CD4-positive, alpha-beta T cell treated with Interferon alpha-2 for 1 hour (primary cell): ENCODE measurements at regions not wholly inside any gene's neighbourhood (a gene's known extent, or its start where the extent isn't known, plus 50 kb on each side); places are given as distances from the start of the nearest gene placed in this dataset.
"Not testable (repeated sequence)": the region's sequence is repeated elsewhere in the genome, so short reads cannot be mapped to it uniquely, and the experiment has no call there.

Source experiments
- DNase-seq, 2 donors: peaks; one replicate each; pipeline ENCODE4 v3.0.0-alpha.2; 2020 to 2022

GRCh38 chr11:15667127-15667725 lies 552.5 kb downstream of the INSC start:
- no peak for DNase-seq

- no peak for DNase-seq
Measured at GRCh38 chr11:15668718-15669117, 554.0 kb downstream of the INSC start.

GRCh38 chr11:15670520-15671070 lies 555.9 kb downstream of the INSC start:
- DNase-seq: no peak

DNA sequence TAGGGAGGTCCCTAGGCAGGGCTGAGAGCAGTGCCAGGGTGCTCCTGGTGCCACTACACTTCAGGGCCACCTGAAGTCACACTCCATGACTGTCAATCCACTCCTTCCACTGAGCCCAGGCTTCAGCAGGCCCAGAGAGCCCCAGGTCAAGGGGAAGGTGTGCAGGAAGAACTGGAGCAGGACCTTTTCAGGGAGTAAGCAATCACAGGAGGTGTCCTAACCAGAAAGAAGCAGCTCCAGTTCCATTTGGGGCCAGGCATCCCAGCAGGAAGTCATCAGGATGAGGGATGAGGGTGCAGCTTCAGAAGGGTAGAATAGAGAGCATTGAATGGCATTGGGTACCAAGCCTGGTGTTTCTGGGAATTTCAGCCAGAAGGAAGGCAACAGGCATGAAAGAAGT lies 556.5 kb downstream of the INSC start:
- no peak for DNase-seq

DNA sequence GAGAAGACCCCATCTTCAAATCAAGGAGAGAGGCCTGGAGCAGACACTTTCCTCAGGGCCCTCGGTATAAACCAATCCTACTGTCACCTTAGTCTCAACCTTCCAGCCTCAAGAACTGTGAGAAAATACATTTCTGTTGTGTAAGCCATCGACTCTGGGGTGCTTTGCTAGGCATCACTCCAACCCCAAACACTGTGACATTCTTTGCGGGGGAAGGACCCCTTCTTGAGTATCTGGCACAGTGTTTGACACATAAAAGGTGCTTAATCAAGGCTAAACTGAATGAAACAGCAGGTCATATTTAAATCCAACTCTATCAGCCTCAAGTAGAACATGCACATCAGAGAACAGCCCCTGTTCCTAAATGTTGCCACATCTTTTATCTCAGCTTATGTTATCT lies 558.1 kb downstream of the INSC start:
- DNase-seq: no peak

- DNase-seq: no peak
Measured at GRCh38 chr11:15673408-15673831, 558.7 kb downstream of the INSC start.

- DNase-seq: no peak
Measured at GRCh38 chr11:15674756-15675155, 560.0 kb downstream of the INSC start.

DNA sequence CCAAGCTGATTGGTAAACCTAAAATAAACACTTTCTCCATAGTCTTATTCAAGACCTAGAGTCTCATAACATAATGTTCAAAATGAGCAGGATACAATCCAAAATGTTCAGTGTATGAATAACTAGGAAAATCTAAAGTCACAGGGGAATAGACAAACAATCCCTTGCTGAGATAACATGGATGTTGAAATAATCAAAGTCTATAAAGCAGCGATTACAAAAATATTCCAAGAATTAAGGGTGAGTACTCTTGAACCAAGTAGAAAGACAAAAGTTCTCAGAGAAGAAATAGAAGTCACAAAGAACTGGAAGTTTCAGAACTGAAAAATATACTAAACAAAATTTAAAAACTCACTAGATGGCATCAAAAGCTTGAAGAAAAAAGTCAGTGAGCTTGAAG lies 561.0 kb downstream of the INSC start:
- no peak for DNase-seq

DNA sequence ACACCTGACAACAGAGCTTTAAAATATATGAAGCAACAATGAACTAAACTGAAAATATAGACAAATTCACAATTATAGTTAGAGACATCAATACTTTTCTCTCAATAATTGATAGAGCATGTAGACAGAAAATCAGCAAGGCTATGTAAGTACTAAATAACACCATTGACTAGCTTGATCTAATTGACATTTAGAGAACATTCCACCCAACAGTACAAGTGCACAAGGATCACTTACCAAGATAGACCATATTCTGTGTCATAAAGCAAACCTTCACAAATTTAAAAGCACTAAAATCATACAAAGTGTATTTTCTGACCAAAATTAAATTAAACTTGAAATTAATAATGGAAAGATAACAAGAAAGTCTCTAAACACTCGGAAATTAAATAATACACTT lies 562.5 kb downstream of the INSC start:
- DNase-seq: no peak

DNA sequence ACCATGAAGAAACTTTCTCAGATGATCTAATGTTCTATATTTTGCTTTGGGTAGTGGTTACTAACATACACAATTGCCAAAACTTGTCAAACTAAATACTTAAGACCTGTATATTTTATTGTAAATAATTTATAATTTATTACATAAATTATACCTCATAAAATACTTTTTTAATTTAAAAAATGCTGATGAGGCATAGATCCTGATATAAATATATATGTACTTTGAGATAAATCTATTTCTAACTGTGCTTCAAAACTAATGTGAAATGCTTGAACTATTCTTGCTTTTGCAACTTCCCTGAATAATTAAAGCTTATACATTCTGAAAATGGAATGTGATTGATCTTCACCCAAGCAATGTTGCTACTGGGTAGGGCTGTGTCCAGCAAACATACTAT lies 568.8 kb downstream of the INSC start:
- no peak for DNase-seq

GRCh38 chr11:15685306-15685705 lies 570.6 kb downstream of the INSC start:
- DNase-seq: no peak

GRCh38 chr11:15686259-15686658 lies 571.5 kb downstream of the INSC start:
- not testable (repeated sequence) for DNase-seq

DNA sequence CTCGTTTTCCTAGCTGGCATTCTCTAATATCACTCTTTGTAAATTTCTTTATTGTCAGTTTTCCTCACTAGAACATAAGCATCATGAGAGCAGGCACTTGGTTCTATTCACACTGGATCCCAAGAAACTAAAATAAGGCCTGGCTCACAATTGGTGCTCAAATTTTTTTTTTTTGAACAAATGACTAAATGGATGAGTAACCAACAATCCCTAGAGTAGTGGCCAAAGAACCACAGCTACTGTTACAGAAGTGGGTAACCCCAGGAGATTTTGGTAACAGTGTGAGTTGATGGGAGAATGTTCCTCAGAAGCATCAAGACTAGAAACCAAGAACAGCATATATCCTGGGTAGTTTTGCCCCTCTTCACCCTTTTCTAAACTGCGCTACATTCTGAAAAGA lies 572.6 kb downstream of the INSC start:
- no peak for DNase-seq

DNA sequence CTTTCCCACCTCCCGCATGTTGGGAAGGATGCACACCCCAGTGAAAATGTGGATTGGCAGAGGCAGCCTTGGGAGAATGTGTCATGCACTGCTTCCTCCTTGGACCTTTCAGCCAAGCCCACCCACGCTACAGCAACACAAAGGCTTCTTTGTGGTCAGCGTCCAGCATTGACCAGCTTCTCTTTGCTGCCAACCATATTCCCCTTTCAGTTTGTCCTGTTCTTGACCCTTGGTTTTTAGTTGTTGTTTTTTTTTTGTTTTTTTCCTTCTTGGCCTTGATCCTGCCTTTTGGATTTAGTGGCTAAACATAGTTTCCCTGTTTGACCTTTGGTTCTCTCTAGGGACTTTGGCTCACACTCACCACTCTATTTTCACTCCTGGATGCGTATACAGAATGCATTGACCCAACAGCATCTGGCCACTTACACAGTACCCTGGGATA lies 573.6 kb downstream of the INSC start:
- no peak for DNase-seq

DNA sequence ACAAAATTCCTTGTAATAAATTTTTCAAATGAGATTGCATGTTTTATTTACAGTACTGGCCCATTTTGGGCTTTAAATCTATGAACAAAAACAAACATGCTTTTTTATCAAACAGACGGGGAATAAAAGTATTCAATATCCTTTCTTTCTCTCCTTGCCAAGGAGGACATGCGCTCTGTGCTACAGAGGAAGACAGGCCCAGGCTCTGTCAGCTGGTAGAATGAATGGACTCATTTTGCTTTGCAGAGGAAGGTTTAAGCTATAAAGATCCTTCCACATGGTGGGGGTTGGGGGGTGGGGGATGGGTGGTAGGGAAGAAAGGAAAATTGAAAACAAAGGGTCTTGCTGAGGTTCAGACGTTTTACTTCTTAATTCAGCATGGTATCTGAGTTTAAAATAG lies 575.6 kb downstream of the INSC start:
- no peak for DNase-seq

GRCh38 chr11:15692739-15693138 lies 578.0 kb downstream of the INSC start:
- DNase-seq: no peak

DNA sequence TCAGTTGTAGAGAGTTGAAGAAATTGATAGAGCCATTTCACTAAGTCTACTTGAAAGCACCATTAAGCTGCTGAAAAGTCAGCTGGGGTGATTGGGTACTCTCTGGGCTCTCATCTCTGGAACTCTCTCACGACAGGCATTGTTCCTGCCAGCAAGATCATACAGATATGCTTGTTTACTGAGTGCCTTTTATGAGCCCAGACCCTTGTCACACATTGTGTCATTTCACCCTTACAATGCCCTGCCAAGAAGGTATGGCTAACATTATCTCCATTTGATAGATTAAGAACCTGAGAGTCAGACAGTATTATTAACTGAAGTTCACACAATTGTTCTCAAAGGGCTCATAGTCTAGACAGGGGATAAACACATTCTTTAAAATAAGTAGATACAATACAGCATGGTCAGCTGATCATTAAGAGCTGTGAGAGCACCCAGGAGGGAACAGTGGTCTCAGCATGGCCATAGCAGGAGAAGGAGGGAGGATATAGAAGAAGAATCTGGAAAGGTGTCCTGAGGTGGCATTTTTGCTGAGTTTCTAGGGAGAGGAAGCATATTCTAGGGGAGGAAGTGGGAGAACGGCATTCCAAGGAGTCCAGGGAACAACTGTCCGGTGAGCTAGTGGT lies 580.5 kb downstream of the INSC start:
- DNase-seq: no peak

DNA sequence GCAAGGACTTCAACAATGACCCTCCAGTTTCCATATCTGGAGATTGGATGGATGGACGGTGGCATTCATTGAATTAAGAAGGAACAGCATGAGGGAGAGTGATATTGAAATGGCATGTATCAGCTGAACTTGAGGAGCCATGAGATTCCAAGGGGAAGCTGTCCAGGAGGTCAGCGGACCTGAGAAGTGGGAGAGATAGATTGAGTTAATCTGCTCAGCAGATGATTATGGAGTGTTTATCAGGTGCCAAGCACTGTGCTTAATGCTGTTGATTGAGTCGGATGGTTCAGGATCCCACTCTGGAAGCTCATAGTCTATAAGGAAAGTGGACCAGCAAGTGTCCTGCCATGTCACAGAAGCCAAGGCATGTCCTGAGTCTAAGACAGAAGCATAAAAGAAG lies 581.3 kb downstream of the INSC start:
- no peak for DNase-seq

- no peak for DNase-seq
Measured at GRCh38 chr11:15697437-15698236, 582.9 kb downstream of the INSC start.

DNA sequence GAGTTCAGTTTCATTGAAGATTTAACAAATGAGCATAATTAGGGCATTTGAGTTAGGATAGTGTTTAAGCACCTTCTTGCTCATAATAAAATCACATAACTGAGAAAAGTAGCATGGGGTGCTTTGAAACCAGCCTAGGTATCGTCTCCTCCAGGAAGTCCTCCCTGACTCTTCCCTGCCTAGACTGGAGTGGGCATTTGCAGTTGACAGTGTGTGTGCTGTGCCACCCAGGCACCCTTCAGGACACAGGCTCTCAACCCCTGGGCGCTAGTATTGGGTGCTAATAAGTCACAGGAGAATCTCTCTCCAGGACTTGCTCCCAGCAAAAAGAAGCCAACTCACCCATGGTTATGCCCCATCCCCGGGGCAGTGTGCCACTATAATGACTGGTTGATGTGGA lies 584.1 kb downstream of the INSC start:
- no peak for DNase-seq

GRCh38 chr11:15699978-15700377 lies 585.3 kb downstream of the INSC start:
- DNase-seq: no peak

DNA sequence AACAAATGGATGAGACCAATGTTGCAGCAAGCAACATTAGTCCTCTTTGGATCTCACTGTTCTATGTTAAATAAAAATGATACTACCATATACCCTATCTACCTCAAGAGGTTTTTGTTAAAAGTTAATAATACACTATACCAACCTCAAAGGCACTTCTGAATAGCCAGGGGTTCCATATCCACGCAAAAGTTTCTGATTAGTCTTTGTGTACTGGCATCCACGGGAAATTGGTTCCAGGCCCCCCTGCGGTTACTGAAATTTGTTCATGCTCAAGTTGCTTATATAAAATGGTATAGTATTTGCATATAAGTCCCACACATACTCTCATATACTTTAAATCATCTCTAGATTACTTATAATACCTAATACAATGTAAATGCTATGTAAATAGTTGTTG lies 585.7 kb downstream of the INSC start:
- no peak for DNase-seq

- no peak for DNase-seq
Measured at GRCh38 chr11:15704064-15704463, 589.3 kb downstream of the INSC start.

GRCh38 chr11:15704556-15704955 lies 589.8 kb downstream of the INSC start:
- no peak for DNase-seq
